HG03025 (cell line): ENCODE measurements at regions not wholly inside any gene's neighbourhood (a gene's known extent, or its start where the extent isn't known, plus 50 kb on each side); places are given as distances from the start of the nearest gene placed in this dataset.
"Not testable (repeated sequence)": the region's sequence is repeated elsewhere in the genome, so short reads cannot be mapped to it uniquely, and the experiment has no call there.

Experiments used
- ATAC-seq: cut with Tn5 transposase; IDR thresholded peaks from one replicate; pipeline ENCODE4 v1.9.1; 2021; ENCODE audit warnings: mild to moderate bottlenecking, moderate library complexity; ENCODE audit not compliant: unreplicated experiment, low FRiP score

GRCh38 chr7:145168879-145169278, 333.0 kb upstream of the TPK1 start:
- ATAC-seq, result no peak

- no peak for ATAC-seq
These were observed 332.6 kb upstream of the TPK1 start for GRCh38 chr7:145168427-145168826.

- no peak for ATAC-seq
These were observed 321.0 kb upstream of the TPK1 start for GRCh38 chr7:145156834-145157233.

GRCh38 chr7:145152589-145152988, 316.7 kb upstream of the TPK1 start:
- ATAC-seq, result no peak

- no peak for ATAC-seq
These were observed 315.8 kb upstream of the TPK1 start for GRCh38 chr7:145151676-145152075.

GRCh38 chr7:145147865-145148264, 312.0 kb upstream of the TPK1 start:
- ATAC-seq, result no peak

GRCh38 chr7:145143685-145144084, 307.8 kb upstream of the TPK1 start:
- no peak for ATAC-seq

- no peak for ATAC-seq
These were observed 298.5 kb upstream of the TPK1 start for GRCh38 chr7:145134377-145134776.

GRCh38 chr7:145123502-145123901, 287.6 kb upstream of the TPK1 start:
- no peak for ATAC-seq

- ATAC-seq, result no peak
These were observed 270.1 kb upstream of the TPK1 start for GRCh38 chr7:145106001-145106400.

GRCh38 chr7:145105561-145105960, 269.7 kb upstream of the TPK1 start:
- no peak for ATAC-seq

- no peak for ATAC-seq
These were observed 268.5 kb upstream of the TPK1 start for GRCh38 chr7:145104400-145104799.

- not testable (repeated sequence) for ATAC-seq
These were observed 266.3 kb upstream of the TPK1 start for GRCh38 chr7:145102199-145102598.

- no peak for ATAC-seq
These were observed 256.9 kb upstream of the TPK1 start for GRCh38 chr7:145092766-145093165.

GRCh38 chr7:145088111-145088745, 252.4 kb upstream of the TPK1 start:
- ATAC-seq, result no peak

- peak; percentile 56 for ATAC-seq
These were observed 246.7 kb upstream of the TPK1 start for GRCh38 chr7:145082366-145083161.

GRCh38 chr7:145065473-145065872, 229.6 kb upstream of the TPK1 start:
- no peak for ATAC-seq

- ATAC-seq, result no peak
These were observed 228.3 kb upstream of the TPK1 start for GRCh38 chr7:145064114-145064513.

GRCh38 chr7:145053781-145054180, 217.9 kb upstream of the TPK1 start:
- ATAC-seq, result no peak

GRCh38 chr7:145050415-145050814, 214.6 kb upstream of the TPK1 start:
- no peak for ATAC-seq

GRCh38 chr7:145036604-145037405, 201.0 kb upstream of the TPK1 start:
- ATAC-seq, result peak; percentile 75
